Daoy (cell line): ENCODE measurements at regions not wholly inside any gene's neighbourhood (a gene's known extent, or its start where the extent isn't known, plus 50 kb on each side); places are given as distances from the start of the nearest gene placed in this dataset.

Experiments
- DNase-seq: peaks from one replicate; pipeline ENCODE4 v3.0.0-alpha.2; 2015; ENCODE audit warnings: low read depth

- DNase-seq = peak; percentile 36
Measured at GRCh38 chr20:56925082-56925830, 296.1 kb downstream of the TFAP2C start.

DNA sequence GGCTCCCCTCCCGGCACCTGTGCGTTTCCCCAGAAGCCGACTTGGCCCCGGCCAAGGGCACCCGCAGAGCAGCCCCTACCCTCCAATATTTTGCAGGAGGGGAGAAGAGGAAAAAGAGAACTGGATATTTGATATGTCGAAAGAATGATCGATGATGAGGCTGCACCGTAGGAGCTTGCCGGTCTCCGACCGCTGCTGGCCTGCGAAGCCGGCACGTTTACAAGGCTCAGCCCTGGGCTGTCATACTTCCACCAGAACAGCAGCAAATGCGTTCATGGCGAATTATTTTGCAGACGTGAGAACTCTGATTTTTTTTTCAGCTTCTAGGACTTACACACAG lies 296.7 kb downstream of the TFAP2C start:
- DNase-seq = no peak

DNA sequence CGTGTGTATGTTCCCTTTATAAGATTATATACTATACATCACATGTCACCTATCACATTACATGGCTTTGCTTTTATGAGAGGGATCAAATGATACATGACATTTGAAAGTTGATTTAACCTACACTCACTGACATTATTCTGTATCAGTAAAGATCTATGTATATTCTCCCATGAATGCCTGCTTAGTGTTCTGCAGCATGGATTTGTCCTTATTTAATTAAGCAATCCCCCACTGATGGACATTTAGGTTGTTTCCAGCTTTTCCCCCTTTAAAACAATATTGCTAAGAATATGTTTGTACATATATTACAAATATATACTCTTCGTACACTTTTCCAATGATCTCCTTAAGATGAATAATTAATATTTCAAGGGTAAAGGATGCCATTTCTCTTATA lies 297.4 kb downstream of the TFAP2C start:
- DNase-seq = no peak

DNA sequence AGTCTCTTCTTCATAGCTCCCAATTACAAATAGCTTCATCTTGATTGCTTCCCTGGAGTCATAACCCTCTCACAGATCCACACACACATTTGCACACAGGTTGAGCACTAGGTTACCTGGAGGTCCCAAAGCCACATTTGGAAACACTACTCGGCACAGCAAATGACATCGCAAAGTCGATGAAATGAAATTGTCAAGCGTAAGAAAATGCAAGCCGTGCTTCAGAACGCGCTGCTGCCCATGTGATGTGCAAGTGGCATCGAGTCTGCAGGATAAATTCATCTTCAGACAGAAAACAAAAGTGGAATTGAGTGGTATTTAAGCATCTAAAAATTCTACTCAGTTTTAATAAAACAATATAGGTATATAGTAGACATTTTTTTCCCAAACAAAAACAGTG lies 298.0 kb downstream of the TFAP2C start:
- no peak for DNase-seq

DNA sequence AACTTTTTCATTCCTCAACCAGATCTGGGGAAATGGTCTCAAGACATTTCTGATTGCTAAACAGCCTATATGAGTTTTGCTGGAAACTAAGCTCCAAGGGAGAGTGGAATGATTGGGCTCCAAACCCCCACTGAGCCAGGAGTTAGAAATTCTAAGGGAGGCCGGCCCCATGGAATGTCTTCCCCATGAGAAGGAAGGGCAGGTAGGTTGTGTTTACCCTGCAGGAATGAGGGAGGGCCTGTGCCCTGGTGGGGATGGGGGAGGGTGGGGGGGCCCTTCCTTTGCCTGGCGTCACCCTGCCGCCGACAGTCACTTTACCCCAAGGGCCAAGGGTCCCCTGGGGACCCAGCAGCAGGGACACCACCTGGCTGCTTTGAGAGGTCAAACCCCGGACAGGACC lies 298.9 kb downstream of the TFAP2C start:
- DNase-seq = no peak

- DNase-seq = no peak
Measured at GRCh38 chr20:56929606-56930005, 300.5 kb downstream of the TFAP2C start.

GRCh38 chr20:56930876-56931275 lies 301.8 kb downstream of the TFAP2C start:
- no peak for DNase-seq

DNA sequence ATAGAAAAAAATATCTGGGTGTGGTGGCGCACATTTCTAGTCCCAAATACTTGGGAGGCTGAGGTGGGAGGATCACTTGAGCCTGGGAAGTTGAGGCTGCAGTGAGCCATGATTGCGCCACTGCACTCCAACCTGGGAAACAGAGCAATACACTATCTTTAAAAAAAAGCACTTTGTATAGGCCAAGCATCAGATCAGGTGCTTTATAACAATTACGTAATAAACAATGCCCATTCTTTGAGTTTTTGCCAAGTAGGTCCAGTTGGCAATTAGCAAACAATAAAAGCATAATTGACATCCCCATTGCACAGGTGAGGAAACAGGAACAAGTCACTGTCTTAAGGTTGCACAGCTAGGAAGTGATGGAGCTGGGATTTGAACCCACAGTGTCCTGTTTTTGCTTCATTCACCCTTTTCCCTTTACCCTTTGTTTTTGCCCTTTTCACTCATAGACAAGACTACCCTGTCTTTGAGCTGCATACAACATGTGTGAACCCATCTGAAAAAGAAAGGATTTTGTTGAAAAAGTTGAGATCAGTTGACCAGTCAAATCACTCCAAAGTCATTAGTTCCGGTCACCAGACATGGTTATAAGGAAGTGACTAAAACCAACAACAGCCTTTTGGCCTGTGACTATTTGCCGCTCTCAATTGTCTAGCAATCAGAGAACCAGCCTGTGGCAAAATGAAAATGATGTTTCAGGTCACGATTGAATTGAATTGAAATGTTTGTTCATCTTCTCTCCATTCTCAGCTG lies 303.6 kb downstream of the TFAP2C start:
- DNase-seq = no peak

GRCh38 chr20:56933331-56933698 lies 304.2 kb downstream of the TFAP2C start:
- DNase-seq = no peak

DNA sequence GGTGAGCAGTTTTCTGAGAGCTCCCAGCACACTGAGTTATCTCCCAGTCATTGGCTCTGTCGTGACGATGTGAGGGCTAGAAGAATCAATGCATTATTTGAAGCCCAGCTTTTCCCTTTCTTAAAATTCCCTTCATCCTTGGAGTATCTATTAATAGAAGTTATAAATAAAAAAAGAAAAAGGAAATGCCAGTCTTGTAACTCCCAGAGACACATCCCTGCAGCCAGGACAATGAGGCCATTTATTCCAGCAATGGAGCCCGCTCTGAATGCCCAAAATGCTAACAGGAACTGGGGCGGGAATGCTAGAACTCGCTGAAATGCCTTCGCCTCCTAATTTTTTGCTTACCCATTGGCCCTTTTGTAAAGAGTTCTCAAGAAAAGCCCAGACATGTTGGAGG lies 305.8 kb downstream of the TFAP2C start:
- no peak for DNase-seq

- no peak for DNase-seq
Measured at GRCh38 chr20:56940466-56940865, 311.4 kb downstream of the TFAP2C start.

DNA sequence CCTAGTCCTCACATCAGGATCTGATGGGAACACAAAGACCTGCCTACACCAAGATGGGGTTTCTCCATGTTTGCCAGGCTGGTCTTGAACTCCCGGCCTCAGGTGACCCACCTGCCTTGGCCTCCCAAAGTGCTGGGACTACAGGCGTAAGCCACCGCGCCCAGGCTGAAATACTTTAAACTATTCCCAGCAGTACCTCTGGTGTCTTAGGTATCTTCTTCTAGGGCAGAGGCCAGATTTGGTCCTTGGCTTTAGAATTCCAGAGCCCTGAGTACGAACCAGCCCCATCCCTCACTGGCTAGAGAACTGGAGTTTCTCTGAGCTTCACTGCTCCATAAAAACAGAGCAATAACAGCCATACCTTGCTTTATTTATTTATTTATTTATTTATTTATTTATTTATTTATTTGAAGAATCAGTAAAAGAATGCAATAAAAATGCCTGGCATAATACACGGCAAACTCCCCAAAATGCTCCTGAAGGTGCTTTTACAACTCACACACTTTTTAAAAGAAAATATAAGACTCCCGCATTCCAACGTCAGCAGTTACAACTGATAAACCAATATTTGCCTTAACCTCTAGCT lies 312.1 kb downstream of the TFAP2C start:
- DNase-seq = no peak

DNA sequence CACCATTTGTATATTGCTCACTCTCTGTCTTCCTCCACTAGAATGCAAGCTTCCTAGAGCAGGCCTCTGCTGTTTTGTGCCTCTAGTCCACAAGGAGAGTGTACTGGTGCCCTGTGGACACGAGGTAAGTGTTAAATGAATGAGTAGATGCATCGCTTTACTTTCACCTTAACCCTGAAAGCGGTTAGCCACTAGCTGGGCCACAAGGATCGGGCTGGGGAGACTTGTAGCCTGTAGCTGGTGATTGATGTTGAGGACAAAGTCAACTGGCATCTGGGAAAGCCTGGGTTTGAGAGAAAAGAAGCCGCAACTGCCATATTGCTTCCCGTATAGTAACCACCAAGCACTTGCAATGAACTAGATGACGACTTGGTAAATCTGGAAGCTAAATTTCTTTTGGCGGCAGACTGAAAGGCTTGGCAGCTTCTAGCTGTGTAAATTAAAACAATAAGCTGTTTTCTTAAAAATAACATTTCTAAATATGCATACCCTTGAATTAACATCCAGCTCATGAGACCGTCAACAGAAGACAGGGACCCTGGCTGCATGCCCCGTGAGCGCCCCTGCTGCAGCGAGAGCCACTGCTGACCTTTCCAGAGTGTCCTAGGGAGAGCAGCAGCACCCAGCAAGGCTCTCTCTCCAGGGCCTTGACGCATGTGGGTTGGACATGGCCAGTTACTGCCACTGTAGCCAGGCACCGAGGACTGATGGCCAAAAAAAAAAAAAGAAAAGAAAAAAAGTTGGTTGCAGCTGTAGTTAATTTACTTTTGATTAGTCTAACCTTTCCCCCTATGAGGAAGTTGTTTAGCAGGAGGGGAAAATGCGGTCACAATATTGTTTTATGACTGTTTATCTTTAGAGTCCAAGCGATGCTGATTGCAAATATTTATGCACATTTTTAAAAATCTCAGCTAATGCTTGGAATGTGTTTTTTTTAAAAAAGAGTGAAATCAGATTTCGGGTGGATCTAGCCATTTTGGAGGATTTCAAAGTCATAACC lies 315.1 kb downstream of the TFAP2C start:
- DNase-seq = no peak

GRCh38 chr20:56945057-56945456 lies 316.0 kb downstream of the TFAP2C start:
- DNase-seq = peak; percentile 24

DNA sequence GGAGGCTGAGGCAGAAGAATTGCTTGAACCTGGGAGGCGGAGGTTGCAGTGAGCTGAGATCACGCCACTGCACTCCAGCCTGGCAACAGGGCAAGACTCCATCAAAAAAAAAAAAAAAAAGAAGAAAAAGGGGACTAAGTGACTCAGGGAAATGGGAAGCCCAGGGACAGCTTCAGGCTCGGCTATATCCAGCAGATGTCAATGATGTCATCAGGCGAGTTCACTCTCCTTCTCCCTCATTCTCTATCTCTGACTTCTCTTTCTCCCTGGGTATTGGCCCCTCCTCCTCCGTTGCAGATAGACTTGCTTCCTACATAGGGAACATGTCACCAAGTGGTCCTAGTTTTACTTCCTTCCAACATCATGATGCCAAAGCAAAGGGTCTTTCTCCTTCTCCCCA lies 316.8 kb downstream of the TFAP2C start:
- no peak for DNase-seq

GRCh38 chr20:56949318-56949717 lies 317.1 kb downstream of the BMP7 start:
- no peak for DNase-seq

- no peak for DNase-seq
Measured at GRCh38 chr20:56952258-56953047, 314.0 kb downstream of the BMP7 start.

DNA sequence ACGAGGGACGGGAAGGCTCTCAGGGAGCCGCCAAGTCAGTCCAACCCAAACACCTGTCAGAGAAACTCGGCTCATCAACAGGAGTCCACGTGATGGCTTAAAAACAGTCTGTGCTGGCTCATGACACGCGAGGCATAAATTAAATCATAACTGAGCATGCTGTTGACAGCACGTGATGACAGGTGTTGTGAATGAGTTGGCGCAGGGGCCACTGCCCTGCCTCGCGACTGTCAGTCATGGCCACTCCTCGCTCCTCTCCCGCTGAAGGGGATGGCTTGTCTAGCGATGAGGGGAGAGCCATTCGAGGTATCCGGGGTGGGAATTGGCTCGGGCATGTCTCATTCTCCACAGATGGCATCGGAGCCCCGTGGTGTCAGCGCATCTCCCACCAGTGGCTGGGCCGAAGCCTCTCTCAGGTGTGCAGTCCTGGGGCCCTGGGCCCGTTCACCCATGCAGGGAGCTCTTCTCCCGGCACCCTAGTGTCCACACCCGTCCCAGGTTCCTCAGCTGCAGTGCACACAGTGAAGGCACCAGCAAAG lies 313.3 kb downstream of the BMP7 start:
- DNase-seq = no peak

DNA sequence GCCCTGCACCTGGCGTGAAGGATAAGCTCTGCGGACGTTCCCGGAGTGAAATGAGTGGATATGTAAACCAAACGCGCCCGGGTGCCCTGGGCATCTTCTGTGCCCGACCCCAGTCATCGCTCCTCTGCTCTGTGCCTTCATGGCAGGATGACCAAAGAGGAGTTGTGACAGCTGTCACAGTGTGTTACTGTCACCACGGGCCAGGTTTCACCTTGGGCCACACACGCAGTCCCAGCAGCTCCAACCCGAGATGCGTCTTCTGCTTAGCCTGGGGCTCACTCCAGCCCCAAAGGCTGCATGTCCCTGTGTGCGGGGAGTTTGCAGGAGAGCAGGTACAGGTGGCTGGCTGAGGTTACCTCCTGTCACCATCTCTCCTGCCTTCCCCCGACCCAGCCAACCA lies 311.6 kb downstream of the BMP7 start:
- no peak for DNase-seq

GRCh38 chr20:56955680-56956079 lies 310.8 kb downstream of the BMP7 start:
- no peak for DNase-seq

- no peak for DNase-seq
Measured at GRCh38 chr20:56956534-56956933, 309.9 kb downstream of the BMP7 start.
